Anterior cingulate cortex (tissue), 58 donors: ENCODE measurements at regions not wholly inside any gene's neighbourhood (a gene's known extent, or its start where the extent isn't known, plus 50 kb on each side); places are given as distances from the start of the nearest gene placed in this dataset.
"Not testable (repeated sequence)": the region's sequence is repeated elsewhere in the genome, so short reads cannot be mapped to it uniquely, and the experiment has no call there.

Experiments used
- DNase-seq, 58 donors: peaks; one replicate each; lab custom pipeline; 2025; lab: John Stamatoyannopoulos, UW

GRCh38 chr5:124890442-124890841 is 144.0 kb upstream of the ZNF608 start:
- DNase-seq: not testable (repeated sequence)

- no peak for DNase-seq
These were observed 144.7 kb upstream of the ZNF608 start for GRCh38 chr5:124891179-124891578.

DNA sequence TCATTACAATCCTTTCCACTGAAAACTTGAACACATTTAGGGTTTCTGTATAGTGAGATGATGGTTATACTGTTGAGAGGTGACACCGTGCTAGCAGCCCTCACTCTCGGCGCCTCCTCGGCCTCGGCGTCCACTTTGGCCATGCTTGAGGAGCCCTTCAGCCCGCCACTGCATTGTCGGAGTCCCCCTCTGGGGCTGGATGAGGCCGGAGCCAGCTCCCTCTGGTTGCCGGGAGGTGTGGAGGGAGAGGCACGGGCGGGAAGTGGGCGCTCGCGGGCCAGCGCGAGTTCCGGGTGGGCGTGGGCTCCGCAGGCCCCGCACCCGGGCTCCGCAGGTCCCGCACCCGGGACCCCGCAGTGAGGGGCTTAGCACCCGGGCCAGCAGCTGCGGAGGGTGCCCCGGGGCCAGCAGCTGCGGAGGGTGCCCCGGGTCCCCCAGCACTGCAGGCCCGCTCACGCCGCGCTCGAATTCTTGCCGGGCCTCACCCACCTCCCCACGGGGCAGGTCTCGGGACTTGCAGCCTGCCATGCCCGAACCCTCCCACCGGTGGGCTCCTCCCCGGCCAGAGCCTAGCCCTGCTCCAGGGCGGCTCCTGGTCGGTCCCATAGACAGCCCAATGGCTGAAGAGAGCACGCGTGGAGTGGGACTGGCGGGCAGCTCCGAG is 145.9 kb upstream of the ZNF608 start:
- no peak for DNase-seq

DNA sequence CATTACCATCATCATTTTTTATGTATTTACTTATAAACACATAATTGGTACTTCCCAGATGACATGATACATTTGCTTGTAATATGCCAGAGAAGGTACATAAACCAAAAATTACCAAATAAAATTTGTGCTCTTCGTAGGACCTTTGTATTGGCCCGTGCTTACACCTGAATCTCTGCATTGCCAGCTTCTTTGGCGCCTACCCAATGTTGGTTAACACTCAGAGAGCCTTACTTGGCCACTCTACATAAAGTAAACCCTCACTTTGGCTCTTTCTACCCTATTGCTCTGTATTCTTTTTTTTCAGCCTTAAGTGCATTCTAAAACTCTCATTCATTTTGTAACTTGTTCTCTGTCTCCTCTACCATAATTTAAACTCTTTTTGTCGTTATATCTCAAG is 148.1 kb upstream of the ZNF608 start:
- no peak for DNase-seq

DNA sequence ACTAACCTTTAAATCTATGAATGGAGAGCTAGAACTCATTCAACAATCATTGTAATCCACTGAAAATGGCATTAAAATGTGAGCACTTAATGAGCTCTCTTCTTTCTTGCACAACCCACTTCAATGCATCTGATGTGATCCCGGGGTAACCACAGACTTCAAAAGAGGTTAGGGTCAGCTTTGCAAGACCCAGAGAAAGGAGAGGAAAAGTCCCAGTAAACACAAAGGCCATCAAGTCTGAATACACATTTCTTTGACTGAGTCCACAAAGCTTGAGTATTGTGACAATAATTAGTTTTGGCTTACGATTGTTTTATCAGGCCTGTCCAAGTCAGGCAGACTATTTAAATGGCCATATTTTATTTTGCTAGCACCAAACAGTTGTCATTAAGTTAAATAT is 148.8 kb upstream of the ZNF608 start:
- DNase-seq: no peak

- no peak for DNase-seq
These were observed 154.6 kb upstream of the ZNF608 start for GRCh38 chr5:124901081-124901480.

- peak in 6 of 58 donors; percentile 9 to 50 (median 18) for DNase-seq
These were observed 155.8 kb upstream of the ZNF608 start for GRCh38 chr5:124902097-124902821.

DNA sequence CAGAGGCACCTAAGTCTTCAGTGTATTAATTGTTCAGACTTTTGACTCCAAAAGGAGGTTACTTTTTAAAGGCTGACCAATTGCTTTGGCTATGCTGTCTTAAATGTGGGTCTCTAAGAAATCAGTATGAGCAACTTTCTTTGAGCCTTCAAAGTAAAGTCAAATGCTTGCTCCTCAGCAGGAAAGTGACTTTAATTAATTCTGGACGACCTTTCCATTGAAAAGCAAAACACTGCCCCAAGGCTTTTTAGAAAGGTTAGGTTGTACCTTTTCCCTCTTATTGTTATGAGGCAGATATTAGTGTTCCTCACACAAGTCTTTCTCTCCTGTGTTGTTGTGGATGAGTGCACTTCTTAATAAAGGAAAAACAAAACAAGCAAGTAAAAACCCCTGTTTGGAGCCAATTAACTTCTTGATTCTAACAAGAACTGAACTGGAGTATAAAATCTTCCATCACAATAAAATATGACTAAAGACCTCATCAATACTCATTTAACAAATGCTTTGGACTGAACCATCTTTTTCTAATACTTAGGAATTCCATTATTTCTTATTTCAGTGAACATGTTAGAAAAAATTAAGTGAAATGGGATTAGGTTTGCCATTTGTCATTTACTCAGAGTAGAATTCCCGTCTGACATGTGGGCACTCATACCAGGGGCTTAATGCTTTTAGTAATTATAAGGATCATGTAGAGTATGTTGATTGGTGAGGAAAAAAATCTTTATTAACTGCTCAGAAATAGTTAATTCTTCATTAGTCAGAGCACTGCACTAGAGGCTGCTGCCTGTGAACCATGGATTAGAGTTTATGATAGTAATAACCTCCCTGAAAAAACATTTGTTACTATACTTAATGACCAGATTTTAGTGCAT is 159.1 kb upstream of the ZNF608 start:
- no peak for DNase-seq

GRCh38 chr5:124906339-124907097 is 160.1 kb upstream of the ZNF608 start:
- peak in 51 of 58 donors; percentile 8 to 90 (median 65) for DNase-seq

GRCh38 chr5:124907098-124907644 is 160.7 kb upstream of the ZNF608 start:
- DNase-seq: peak in 1 of 58 donors; percentile 9

DNA sequence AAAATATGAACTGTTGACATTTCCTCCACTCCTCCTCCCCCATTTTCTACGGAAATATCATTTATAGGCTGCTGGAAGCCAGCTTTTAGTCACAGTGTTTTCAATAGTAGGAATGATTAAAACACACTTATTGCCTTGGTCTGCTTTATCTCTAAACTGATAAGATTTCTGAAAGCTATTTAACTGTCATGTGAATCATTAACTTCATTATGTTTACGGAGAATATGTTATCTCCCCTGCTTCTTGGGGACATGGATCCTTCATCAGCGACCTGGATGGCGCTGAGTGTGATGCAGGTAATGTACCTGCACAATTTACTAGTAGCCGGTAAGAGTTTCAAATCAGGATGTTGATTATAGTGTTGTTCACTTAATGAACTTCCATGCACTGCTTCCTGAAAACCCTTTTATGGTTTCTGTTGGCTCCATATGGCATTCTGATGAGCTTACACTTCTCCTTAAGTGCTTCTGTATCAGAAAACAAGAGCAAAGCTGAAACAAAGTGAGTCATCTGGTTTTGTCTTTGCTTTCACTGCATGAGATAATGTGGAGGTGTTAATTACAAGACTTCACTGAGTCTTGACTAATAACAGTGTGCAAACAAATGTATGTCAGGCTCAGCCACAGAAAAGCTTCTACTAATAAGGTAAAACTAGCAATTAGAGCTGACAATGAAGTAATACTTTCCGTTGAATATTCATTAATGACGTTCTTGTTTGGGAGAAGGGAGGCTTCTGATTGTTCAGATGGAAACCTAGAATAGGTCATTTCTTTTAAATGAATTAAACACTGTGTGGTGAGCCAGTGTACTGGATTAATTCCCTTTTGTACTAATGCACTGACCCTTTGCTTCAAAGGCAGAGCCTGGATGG is 162.4 kb upstream of the ZNF608 start:
- no peak for DNase-seq

DNA sequence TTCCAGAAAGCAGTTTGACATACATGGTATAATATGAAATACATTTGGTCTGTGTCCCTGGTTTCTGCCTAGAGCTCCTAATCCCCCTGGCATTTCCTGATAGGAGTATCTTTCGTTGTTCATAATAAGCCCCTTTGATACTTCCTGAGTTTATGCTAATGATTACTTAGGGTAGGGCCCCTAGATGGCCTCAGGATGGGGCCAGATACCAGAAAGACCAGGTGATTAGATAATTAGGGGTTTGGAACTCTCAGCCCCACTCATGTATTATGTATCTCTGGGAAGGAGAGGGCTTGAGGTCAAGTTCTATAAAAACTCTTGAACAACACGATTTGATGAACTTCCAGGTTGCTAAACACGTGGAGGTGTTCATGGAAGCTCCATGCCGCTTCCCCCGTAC is 163.3 kb upstream of the ZNF608 start:
- no peak for DNase-seq

DNA sequence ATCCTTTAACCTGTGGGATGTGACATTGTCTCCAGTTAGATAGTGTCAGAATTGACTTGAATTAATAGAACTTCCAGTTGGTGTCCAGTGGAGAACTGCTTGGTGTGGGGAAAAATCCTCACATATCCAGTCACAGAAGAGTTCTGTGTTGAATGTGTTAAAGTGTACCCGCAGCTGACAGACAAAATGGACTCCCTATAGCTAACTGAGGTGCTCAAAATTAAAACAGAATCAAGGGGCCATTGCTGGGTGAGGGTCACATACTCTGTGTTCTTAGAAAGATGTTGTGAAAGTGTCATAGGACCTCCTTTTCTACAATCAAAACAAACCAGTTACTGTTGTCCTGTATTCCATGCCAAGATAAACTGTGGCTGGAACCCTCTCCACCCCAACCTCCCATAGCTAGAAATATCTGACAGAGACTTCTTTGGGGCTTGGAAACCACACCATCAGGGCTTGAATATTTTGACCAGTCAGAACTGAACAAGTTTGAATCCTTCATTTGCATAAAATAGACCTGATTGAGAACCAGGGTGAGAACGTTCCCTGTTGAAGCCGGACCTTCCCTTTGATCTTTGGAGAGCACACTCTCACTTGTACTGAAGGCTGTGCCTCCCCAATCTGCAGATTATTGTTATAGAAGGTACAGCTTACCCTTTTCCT is 164.0 kb upstream of the ZNF608 start:
- DNase-seq: no peak

GRCh38 chr5:124912638-124913328 is 166.3 kb upstream of the ZNF608 start:
- DNase-seq: peak in 11 of 58 donors; percentile 8 to 36 (median 16)

DNA sequence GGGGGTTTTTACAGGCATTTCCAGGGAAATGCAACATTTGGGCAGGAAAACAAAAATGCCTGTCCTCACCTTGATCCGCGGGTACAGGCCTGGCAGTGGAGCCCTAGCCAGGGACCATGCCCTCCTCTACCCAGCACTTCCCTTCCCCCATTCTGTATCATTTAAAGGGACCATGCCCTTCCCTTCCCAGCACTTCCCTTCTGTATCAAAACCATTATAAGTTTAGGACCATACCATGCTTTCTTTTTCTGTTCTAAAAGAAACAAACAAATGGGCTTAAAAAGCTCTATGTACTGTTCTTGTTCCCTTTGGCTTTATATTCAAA is 166.9 kb upstream of the ZNF608 start:
- DNase-seq: no peak

DNA sequence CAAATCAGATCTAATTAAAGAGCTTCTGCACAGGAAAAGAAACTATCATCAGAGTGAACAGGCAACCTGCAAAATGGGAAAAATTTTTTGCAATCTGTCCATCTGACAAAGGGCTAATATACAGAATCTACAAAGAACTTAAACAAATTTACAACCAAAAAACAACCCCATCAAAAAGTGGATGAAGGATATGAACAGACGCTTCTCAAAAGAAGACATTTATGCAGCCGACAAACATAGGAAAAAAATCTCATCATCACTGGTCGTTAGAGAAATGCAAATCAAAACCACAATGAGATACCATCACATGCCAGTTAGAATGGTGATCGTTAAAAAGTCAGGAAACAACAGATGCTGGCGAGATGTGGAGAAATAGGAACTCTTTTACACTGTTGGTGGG is 169.9 kb upstream of the ZNF608 start:
- not testable (repeated sequence) for DNase-seq

- no peak for DNase-seq
These were observed 172.2 kb upstream of the ZNF608 start for GRCh38 chr5:124918618-124919017.

DNA sequence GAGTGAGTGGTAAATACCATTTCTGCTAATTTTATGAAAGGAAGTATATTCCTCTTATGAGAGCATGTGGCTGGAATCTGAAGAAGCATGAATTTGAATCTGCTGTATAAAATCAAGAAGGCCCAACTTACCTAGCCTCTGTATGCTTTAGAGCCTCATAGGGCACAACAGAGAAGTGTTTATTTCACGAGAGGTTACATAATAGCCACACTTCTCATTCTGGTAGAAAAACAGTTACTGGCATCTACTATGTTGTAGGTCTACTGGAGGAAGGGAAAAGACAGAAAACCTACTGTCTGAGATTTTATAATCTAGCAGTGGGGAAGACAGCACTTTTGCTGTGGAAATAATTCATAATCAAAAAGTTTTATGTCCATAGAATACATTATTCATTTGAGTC is 172.6 kb upstream of the ZNF608 start:
- peak in 1 of 58 donors; percentile 4 for DNase-seq
